ENCODE measurements at regions not wholly inside any gene's neighbourhood (a gene's known extent, or its start where the extent isn't known, plus 50 kb on each side); places are given as distances from the start of the nearest gene placed in this dataset.
A peak's percentile ranks its signal among the peaks of the same experiment; 100 is the strongest.

- CTCF ChIA-PET: no interaction called here
- POLR2A ChIA-PET (ENCODE audit: low non-redundant PET): no interaction called here
- DNase-seq (ENCODE audit: low spot score): no peak
- H3K27ac ChIP-seq: no peak overlapping the region
- no peak for TF ChIP-seq CTCF (conservative IDR thresholded peaks at IDR 0.05; ENCODE audit: low read depth)
Observed at GRCh38 chr15:70530017-70530499, 233.3 kb downstream of the UACA start.

GRCh38 chr15:70528816-70529215 is 234.5 kb downstream of the UACA start:
- no peak overlapping the region for H3K27ac ChIP-seq
- no peak for DNase-seq (ENCODE audit: low spot score)
- POLR2A ChIA-PET (ENCODE audit: low non-redundant PET): no interaction called here
- TF ChIP-seq CTCF (conservative IDR thresholded peaks at IDR 0.05; ENCODE audit: low read depth): no peak
- CTCF ChIA-PET: interaction anchor here (0.7 kb wide), 1 partner anchor 35 kb away, joined by 3 read pairs; no protein-coding TSS in a partner anchor

GRCh38 chr15:70528270-70528706 is 235.1 kb downstream of the UACA start:
- ChIA-PET POLR2A (ENCODE audit: low non-redundant PET) (no interaction called here), CTCF (interaction anchor here (0.6 to 0.7 kb wide), 2 partner anchors 35 to 160 kb away, joined by 3 read pairs; no protein-coding TSS in a partner anchor)
- TF ChIP-seq CTCF (conservative IDR thresholded peaks at IDR 0.05; ENCODE audit: low read depth): no peak
- no peak overlapping the region for H3K27ac ChIP-seq
- DNase-seq (ENCODE audit: low spot score): no peak

DNA sequence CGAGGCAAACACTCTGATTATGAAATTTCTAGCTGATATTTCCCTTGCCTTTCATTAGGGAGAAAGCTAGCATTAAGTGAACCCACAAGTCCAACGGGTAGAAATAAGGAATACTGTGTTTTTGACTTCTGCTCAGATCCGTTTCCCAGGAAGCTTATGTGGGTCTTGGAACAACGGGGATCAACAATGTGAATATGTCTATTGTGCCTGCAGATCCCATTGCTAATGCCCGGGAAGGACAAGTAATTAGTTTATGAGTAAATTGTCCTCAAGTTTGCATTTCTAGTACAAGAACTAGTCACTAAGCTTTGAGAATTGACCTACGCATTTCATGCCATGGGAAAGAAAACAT is 236.4 kb downstream of the UACA start:
- no peak for TF ChIP-seq CTCF (conservative IDR thresholded peaks at IDR 0.05; ENCODE audit: low read depth)
- ChIA-PET POLR2A (ENCODE audit: low non-redundant PET) (no interaction called here), CTCF (interaction anchor here (0.6 to 0.7 kb wide), 2 partner anchors 16 to 27 kb away, joined by 3 to 5 read pairs; no protein-coding TSS in a partner anchor)
- peak overlapping the region; percentile 75 for H3K27ac ChIP-seq
- no peak for DNase-seq (ENCODE audit: low spot score)

GRCh38 chr15:70526221-70526973 is 237.0 kb downstream of the UACA start:
- CTCF ChIA-PET: interaction anchor here (0.6 kb wide), 1 partner anchor 27 kb away, joined by 5 read pairs; no protein-coding TSS in a partner anchor
- no peak for TF ChIP-seq CTCF (conservative IDR thresholded peaks at IDR 0.05; ENCODE audit: low read depth)
- POLR2A ChIA-PET (ENCODE audit: low non-redundant PET): no interaction called here
- DNase-seq (ENCODE audit: low spot score): peak; percentile 96
- peak overlapping the region; percentile 75 for H3K27ac ChIP-seq

DNA sequence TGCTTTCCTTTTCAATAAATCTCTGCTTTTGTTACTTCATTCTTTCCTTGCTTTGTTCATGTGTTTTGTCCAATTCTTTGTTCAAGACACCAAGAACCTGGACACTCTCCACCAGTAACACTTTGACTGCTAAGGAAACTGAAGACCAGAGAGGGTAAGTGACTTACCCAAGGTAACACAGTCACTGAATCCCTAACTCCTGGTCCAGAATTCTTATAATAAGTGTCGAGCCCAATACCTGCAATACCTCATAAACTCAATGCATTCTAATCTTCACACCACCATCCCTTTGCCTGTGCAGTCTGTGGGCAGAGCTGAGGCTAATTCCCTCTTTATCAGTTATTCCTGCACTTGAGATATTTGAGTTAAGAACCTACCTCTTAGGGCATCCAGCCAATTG is 237.8 kb downstream of the UACA start:
- CTCF ChIA-PET: no interaction called here

More for the DNA sequence above, 237.8 kb downstream of the UACA start:
- DNase-seq (ENCODE audit: low spot score): no peak
- TF ChIP-seq CTCF (conservative IDR thresholded peaks at IDR 0.05; ENCODE audit: low read depth): no peak
- POLR2A ChIA-PET (ENCODE audit: low non-redundant PET): no interaction called here
- no peak overlapping the region for H3K27ac ChIP-seq
